ENCODE measurements at regions not wholly inside any gene's neighbourhood (a gene's known extent, or its start where the extent isn't known, plus 50 kb on each side); places are given as distances from the start of the nearest gene placed in this dataset.

DNA sequence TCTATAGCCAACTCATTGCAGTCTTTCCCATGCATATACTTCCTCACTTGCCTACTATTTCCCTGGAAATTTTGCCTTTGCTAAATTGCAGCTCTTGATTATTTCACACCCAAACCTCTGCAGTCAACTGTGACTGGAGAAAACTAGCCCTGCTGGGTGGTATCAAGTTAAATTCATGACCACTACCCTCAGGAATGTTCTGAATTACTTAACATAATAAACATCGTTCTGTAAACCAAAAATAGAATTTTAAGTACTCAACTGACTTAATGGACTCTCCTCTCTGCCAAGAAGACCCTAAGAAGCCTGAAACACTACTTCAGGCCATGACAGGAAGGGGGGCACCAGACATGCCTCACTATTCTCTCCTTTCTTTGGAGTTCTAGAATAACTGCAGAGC is 1278.0 kb upstream of the GBE1 start:
- DNase-seq (ENCODE audit: insufficient read length, low spot score) = no peak
- TF ChIP-seq POLR2AphosphoS5 (IDR thresholded peaks at IDR 0.05; ENCODE audit: low read depth, low read length) (no peak), POLR2A (IDR thresholded peaks at IDR 0.05; ENCODE audit: low read depth, low read length) (no peak), SPI1 (IDR thresholded peaks at IDR 0.05; ENCODE audit: low read depth, low read length) (no peak), POU2F2 (IDR thresholded peaks at IDR 0.05; ENCODE audit: low read depth, low read length) (no peak), PAX5 (IDR thresholded peaks at IDR 0.05; ENCODE audit: insufficient read depth, low read length, severe bottlenecking) (no peak), TAF1 (IDR thresholded peaks at IDR 0.05; ENCODE audit: low read depth, low read length) (no peak)
- FAIRE-seq = no peak

- DNase-seq (ENCODE audit: insufficient read length, low spot score) = no peak
- no peak for FAIRE-seq
- TF ChIP-seq SPI1 (IDR thresholded peaks at IDR 0.05; ENCODE audit: low read depth, low read length) = no peak
- TF ChIP-seq POLR2A (IDR thresholded peaks at IDR 0.05; ENCODE audit: low read depth, low read length) = no peak
- no peak for TF ChIP-seq POLR2AphosphoS5 (IDR thresholded peaks at IDR 0.05; ENCODE audit: low read depth, low read length)
- TF ChIP-seq TAF1 (IDR thresholded peaks at IDR 0.05; ENCODE audit: low read depth, low read length) = no peak
- no peak for TF ChIP-seq PAX5 (IDR thresholded peaks at IDR 0.05; ENCODE audit: insufficient read depth, low read length, severe bottlenecking)
- no peak for TF ChIP-seq POU2F2 (IDR thresholded peaks at IDR 0.05; ENCODE audit: low read depth, low read length)
Observed at GRCh38 chr3:83035704-83036010, 1274.2 kb upstream of the GBE1 start.

DNA sequence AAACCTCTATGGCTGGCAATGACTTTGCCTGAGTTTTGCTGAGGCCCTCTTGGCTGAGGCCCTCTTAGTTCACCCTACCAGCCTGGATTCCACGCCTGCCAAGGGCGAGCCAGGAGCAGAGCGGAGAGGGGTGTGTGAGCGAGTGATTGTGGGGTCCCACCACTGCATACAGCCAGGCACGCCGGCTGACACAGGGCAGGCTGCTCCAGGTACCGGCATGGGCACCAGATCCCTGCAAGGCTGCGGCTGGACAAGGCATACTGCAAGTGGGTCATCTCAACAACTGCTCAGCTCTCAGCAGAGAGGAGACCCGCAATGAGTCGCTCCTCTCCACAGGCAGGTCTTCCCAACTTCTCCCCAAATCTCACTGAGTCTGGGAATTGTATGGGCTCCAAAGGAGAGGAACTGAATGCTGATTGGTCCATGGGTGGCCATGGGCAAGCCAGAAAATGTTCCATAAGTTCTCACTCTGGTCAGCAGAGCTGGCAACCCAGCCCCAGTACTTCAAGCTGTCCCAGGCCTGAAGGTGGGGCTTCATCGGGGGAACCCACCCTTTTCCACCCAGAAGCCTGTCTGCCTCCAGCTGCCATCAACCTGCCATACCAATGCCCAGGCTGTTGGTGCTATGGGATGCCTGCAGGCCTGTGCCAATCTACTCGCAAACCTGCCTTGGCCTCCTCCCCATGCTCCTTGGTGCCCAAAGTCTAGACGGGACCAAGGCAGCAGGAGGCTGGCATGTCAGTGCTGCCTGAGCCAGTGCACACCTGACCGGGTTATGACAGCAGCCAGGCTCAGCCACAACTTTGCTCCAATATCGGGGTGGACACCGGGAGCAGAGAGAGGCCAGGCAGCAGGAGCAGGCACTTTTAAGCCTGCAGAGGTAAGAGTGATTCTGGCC is 1273.6 kb upstream of the GBE1 start:
- no peak for DNase-seq (ENCODE audit: insufficient read length, low spot score)
- TF ChIP-seq SPI1 (IDR thresholded peaks at IDR 0.05; ENCODE audit: low read depth, low read length) = no peak
- no peak for TF ChIP-seq PAX5 (IDR thresholded peaks at IDR 0.05; ENCODE audit: insufficient read depth, low read length, severe bottlenecking)
- no peak for TF ChIP-seq POU2F2 (IDR thresholded peaks at IDR 0.05; ENCODE audit: low read depth, low read length)
- no peak for FAIRE-seq

DNA sequence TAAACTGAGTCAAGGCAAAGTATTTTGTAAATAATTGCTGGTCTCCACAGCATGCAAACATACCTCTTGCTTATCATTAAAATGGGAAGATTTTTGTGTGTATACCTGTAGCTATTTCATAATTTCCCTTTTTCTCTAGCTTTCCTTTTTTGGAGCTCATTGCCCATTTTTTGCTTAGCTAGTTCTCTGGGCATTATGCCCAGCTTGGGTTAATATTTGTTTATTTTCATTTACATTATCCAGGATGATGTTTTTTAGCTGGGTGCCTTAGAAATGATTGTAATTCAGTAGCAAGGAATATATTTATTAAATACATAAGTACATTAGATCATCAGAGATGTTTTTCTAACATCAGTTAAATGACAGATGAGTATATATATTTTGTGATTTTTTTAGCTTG is 1271.7 kb upstream of the GBE1 start:
- DNase-seq (ENCODE audit: insufficient read length, low spot score) (no peak), FAIRE-seq (no peak)
- TF ChIP-seq TAF1 (IDR thresholded peaks at IDR 0.05; ENCODE audit: low read depth, low read length) (no peak), POLR2AphosphoS5 (IDR thresholded peaks at IDR 0.05; ENCODE audit: low read depth, low read length) (no peak), SPI1 (IDR thresholded peaks at IDR 0.05; ENCODE audit: low read depth, low read length) (no peak), POU2F2 (IDR thresholded peaks at IDR 0.05; ENCODE audit: low read depth, low read length) (no peak), POLR2A (IDR thresholded peaks at IDR 0.05; ENCODE audit: low read depth, low read length) (no peak), PAX5 (IDR thresholded peaks at IDR 0.05; ENCODE audit: insufficient read depth, low read length, severe bottlenecking) (no peak)

DNA sequence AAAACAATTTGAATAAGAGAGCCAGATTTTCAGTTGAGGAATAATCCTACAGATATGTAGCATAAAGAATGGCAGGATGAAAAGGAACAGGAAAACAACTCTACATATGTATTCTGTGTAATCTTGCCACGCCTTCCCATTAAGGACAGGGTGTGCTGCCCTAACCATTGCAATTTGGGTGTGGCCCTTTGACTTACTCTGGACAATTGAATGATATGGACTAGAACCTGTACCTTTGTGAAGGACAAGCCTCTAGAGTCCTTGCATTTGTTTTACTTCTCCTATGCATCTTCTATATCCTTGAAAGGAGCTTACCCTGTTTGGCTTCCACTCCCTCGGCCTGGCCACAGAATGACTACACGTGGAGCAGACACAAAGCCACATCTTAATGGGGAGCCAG is 1261.6 kb upstream of the GBE1 start:
- TF ChIP-seq POU2F2 (IDR thresholded peaks at IDR 0.05; ENCODE audit: low read depth, low read length) (no peak), PAX5 (IDR thresholded peaks at IDR 0.05; ENCODE audit: insufficient read depth, low read length, severe bottlenecking) (no peak), POLR2AphosphoS5 (IDR thresholded peaks at IDR 0.05; ENCODE audit: low read depth, low read length) (no peak)
- FAIRE-seq = no peak
- no peak for DNase-seq (ENCODE audit: insufficient read length, low spot score)

- FAIRE-seq = no peak
- TF ChIP-seq POLR2A (IDR thresholded peaks at IDR 0.05; ENCODE audit: low read depth, low read length) (no peak), PAX5 (IDR thresholded peaks at IDR 0.05; ENCODE audit: insufficient read depth, low read length, severe bottlenecking) (no peak), SPI1 (IDR thresholded peaks at IDR 0.05; ENCODE audit: low read depth, low read length) (no peak), POU2F2 (IDR thresholded peaks at IDR 0.05; ENCODE audit: low read depth, low read length) (no peak), TAF1 (IDR thresholded peaks at IDR 0.05; ENCODE audit: low read depth, low read length) (no peak), POLR2AphosphoS5 (IDR thresholded peaks at IDR 0.05; ENCODE audit: low read depth, low read length) (no peak)
- DNase-seq (ENCODE audit: insufficient read length, low spot score) = no peak
Observed at GRCh38 chr3:83011481-83011880, 1250.0 kb upstream of the GBE1 start.

DNA sequence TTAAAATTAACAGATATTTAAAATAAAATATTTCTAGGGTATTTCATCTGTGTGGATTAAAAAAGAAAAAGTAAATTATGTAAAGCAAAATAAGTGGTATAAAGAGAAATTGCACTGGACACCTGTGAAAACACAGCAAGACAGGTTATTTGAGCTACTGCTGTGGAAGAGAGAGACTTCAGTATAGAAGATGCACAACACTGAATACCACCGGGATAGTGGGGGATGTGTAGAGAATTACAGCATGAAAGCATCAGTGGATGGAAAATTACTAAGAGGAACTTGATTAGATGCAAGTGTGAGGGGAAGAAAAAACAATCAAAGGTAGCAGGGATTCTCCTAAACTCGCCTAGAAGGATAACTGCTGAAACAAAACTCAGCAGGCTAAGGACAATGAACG is 1242.5 kb upstream of the GBE1 start:
- no peak for TF ChIP-seq PAX5 (IDR thresholded peaks at IDR 0.05; ENCODE audit: insufficient read depth, low read length, severe bottlenecking)
- TF ChIP-seq SPI1 (IDR thresholded peaks at IDR 0.05; ENCODE audit: low read depth, low read length) = no peak
- TF ChIP-seq POLR2A (IDR thresholded peaks at IDR 0.05; ENCODE audit: low read depth, low read length) = no peak
- no peak for TF ChIP-seq POLR2AphosphoS5 (IDR thresholded peaks at IDR 0.05; ENCODE audit: low read depth, low read length)
- TF ChIP-seq POU2F2 (IDR thresholded peaks at IDR 0.05; ENCODE audit: low read depth, low read length) = no peak
- no peak for TF ChIP-seq TAF1 (IDR thresholded peaks at IDR 0.05; ENCODE audit: low read depth, low read length)
- DNase-seq (ENCODE audit: insufficient read length, low spot score) (no peak), FAIRE-seq (no peak)

DNA sequence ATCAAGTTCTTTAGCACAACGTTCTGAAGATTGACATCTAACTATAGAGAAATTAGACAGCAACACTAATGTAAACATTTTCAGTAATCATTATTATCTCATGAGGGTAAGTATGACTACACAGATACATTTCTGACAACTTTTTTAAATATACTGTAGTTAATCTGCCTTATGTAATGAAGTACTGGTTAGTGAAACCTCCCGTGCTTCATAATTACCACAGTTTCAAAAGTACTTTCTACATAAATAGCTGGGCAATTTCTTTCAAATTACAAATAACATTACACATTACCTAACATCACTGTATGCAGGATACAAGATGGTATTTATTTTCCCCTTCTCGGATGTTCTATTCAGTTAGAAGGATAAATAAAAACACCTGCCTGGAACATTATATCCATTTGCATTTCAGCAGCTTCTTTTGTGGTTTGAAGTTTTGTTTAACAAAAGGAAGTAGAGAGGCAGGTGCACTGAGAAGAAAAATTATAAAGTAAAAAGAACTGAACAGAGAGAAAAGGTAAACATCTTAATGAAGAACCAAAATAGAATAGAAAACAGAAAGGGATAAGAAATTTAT is 1241.5 kb upstream of the GBE1 start:
- no peak for FAIRE-seq
- TF ChIP-seq TAF1 (IDR thresholded peaks at IDR 0.05; ENCODE audit: low read depth, low read length) (no peak), POU2F2 (IDR thresholded peaks at IDR 0.05; ENCODE audit: low read depth, low read length) (no peak), POLR2AphosphoS5 (IDR thresholded peaks at IDR 0.05; ENCODE audit: low read depth, low read length) (no peak), SPI1 (IDR thresholded peaks at IDR 0.05; ENCODE audit: low read depth, low read length) (no peak), PAX5 (IDR thresholded peaks at IDR 0.05; ENCODE audit: insufficient read depth, low read length, severe bottlenecking) (no peak), POLR2A (IDR thresholded peaks at IDR 0.05; ENCODE audit: low read depth, low read length) (no peak)
- DNase-seq (ENCODE audit: insufficient read length, low spot score) = no peak

DNA sequence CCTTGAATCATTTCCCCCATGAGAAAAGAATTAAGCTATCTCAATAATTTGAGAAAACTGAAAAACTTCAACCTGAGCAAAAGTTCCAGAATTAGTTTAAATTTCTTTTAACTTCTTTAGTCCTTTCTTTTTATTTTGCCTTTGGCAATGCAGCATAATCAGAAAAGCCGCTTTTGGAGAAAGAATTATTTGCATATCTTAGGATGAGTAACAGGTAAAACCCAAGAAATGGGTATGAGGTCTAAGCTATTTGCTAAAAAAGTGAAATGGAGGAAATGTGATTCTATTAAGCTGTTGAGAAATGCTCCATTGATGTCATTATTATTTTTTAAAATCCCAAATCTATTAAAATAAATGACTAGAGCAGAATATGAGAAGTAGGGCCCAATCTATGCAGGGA is 1238.3 kb upstream of the GBE1 start:
- FAIRE-seq (no peak), DNase-seq (ENCODE audit: insufficient read length, low spot score) (no peak)
- TF ChIP-seq TAF1 (IDR thresholded peaks at IDR 0.05; ENCODE audit: low read depth, low read length) (no peak), POLR2AphosphoS5 (IDR thresholded peaks at IDR 0.05; ENCODE audit: low read depth, low read length) (no peak), SPI1 (IDR thresholded peaks at IDR 0.05; ENCODE audit: low read depth, low read length) (no peak), POU2F2 (IDR thresholded peaks at IDR 0.05; ENCODE audit: low read depth, low read length) (no peak), PAX5 (IDR thresholded peaks at IDR 0.05; ENCODE audit: insufficient read depth, low read length, severe bottlenecking) (no peak), POLR2A (IDR thresholded peaks at IDR 0.05; ENCODE audit: low read depth, low read length) (no peak)

Measured in GM12891 (cell line).